HG02642 (cell line): ENCODE measurements at regions not wholly inside any gene's neighbourhood (a gene's known extent, or its start where the extent isn't known, plus 50 kb on each side); places are given as distances from the start of the nearest gene placed in this dataset.
"Not testable (repeated sequence)": the region's sequence is repeated elsewhere in the genome, so short reads cannot be mapped to it uniquely, and the experiment has no call there.

ENCODE experiments used
- ATAC-seq: cut with Tn5 transposase; IDR thresholded peaks from one replicate; pipeline ENCODE4 v1.9.1; 2021; ENCODE audit warnings: mild to moderate bottlenecking; ENCODE audit not compliant: unreplicated experiment, poor library complexity

DNA sequence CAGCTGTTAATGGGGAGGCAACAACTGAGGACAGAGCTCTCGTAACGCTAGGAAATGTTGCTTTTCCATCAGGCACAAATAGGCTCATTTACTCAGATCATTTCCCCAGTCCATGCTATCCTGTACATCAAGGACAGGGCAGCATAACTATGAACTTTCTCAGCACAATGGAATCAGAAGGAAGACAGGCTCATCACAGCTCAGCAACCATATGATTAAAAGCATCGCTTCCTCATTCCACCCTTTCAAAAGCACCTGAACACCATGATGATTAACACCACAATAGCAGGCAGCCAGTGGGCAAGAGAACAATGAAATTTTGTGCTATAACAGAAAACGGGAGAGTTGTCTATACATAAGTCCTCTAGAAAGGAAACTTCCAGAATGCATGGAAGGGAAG, 297.8 kb downstream of the ZNF674 start:
- ATAC-seq: no peak

DNA sequence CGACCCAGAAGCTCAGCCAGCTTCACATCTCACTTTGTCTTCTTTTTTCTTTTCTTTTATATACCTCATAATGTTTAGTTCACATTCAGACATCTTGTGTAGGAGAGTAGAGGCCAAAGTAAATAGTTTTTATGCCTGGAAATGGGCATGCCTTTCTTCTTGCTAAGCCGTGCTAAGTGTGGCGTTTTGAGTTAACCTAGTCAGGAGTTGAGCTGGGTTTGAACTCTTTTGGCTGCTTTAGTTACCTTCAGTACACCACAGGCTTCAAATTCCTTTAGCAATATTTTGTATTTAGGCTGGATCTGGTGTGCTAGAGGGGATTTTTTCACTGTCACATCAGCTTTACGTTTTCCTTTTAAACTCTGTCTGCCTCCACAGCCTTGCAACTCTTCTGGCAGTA, 300.8 kb downstream of the ZNF674 start:
- ATAC-seq: no peak

DNA sequence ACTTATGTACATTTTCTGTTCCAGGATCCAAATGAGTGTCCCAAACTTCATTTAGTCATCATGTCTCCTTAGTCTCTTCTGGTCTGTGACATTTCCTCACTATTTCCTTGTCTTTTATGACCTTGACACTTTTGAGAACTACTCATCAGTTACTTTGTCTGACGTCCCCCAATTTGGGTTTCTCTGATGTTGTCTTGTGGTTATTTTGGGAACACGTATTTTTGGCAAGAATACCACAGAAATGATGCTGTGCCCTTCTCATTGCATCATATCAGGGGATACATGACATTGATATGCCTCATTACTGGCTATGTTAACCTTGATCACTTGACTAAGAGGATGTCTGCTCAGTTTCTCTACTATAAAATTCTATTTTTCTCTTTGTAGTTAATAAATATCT, 308.8 kb downstream of the ZNF674 start:
- no peak for ATAC-seq

DNA sequence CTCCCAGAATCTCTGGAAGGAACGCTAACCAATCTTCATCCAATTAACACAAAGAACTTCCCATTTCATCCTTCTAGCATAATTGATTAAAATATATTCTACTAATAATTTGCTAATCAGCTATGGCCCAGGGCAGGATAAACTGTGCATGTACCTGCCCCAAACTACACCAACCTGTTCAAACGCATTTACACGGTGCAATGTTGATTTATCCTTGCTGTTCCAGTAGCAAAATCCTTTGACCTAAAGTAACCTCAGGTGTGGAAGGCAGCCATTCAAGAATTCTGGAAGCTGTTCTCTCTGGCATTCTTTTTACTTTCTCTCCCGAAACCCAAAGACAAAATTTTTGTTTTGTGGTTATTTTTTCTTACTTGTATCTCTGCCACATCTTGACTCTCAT, 309.4 kb downstream of the ZNF674 start:
- no peak for ATAC-seq

DNA sequence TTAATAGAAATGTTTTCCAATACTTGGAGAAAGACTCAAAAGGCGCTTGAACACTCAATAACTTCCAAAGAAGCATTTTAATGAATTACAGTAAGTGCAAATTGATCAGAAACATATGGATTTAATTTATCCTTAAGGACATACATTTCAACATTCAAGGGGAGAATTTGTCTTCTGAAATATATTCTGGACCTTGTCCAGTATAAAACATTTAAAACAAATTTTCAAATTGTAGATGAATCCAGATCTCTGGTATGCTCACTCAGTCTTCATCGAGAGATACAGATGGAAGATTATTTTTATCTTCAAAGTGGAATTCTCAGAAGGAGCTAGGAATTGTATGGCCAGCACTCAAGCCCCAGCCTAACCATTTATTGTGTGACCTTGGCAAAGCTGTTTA, 310.4 kb downstream of the ZNF674 start:
- no peak for ATAC-seq

DNA sequence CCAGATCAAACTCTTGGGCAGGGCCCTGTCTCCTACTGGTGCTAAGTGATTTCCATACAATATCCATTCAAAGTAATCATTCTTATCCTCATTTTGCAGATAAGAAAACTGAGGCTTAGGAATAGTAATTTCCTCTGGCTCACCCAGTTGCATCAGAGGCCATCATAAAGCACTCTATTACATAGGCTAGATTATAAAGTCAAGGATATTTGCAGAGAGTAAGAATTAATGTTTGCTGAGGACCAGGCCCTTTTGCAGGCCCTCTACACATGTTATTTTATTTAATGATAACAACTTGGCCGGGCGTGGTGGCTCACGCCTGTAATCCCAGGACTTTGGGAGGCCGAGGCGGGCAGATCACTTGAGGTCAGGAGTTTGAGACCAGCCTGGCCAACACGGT, 316.8 kb downstream of the ZNF674 start:
- ATAC-seq: no peak

DNA sequence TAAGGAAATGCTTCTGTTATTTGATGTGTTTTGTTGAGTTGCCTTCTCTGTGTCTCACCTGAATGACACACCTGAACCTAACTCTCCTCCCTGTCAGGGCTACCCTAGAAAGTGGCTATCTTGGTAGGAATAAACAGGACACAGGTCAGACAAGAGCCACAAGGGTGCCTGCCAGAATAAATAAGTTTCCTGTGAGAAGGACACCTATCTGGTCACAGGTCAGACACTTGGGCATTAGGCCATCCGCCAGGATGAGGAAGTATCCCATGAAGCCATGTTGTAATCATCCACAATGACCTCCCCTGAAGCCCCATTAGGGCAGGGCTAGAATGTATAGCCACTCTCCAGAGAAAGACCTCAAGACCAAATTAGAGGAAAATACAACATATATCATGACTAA, 318.8 kb downstream of the ZNF674 start:
- no peak for ATAC-seq

DNA sequence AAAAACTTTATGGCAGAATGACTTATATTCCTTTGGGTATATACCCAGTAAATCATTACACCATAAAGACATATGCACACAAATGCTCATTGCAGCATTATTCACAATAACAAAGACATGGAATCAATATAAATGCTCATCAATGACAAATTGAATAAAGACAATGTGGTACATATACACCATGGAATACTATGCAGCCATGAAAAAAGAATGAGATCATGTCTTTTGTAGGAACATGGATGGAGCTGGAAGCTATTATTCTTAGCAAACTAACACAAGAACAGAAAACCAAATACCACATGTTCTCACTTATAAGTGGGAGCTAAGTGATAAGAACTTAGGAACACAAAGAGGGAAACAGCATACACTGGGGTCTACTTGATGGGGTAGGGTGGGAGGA, 321.7 kb downstream of the ZNF674 start:
- not testable (repeated sequence) for ATAC-seq

DNA sequence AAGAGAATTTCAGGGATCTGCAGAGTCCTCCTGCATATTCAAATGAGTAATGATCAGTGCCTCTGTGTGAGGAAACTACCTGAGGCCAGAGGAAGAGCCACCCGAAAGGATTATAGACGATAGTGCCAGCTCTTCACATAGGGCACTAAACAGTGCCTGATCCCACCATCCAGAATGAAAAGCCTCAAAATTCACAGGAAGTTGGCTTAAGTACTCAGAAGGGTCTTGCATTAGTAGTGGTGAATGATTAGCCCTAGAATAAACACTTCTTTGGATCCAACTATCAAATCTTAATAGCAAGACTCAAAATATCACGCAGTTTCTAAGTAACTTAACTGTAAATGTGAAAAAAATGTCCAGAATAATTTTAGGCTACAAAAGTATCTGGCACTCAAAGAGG, 324.4 kb downstream of the ZNF674 start:
- ATAC-seq: no peak

DNA sequence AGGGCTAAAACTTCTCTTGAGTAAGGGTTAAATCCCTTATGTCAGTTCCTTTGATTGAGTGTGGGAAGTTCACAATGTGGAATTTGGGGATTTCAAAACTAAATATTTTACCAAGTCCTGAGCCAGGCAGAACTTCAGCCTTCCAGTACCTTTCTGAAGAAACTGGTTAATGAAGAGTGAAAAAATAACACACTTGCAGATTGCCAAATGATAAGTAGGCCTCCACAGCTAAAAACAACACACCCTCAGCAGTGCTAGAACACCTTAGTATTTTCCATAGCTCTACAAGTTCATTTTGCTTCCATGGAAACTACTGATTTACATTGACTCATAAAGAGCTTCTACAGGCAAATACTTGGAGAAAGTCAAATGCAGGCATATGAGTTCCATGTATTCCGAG, 326.8 kb downstream of the ZNF674 start:
- ATAC-seq: no peak

DNA sequence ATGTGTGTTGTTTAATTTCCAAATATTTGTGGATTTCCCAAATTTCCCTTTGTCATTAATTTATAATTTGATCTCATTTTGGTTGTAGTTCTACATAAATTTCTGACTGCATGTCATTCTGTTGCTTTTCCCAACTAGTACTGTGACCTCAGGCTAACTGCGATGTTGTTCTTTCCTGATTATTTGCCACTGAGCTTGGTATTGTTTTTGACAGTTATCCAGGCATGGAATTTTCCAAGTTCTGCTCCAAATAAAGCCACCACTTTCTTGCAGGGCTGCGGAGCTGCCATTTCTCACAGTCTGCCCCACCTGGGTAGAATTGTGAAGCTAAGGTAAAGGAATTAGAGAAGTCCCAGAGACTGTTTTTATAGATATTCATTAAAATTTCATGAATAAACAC, 328.8 kb downstream of the ZNF674 start:
- no peak for ATAC-seq

DNA sequence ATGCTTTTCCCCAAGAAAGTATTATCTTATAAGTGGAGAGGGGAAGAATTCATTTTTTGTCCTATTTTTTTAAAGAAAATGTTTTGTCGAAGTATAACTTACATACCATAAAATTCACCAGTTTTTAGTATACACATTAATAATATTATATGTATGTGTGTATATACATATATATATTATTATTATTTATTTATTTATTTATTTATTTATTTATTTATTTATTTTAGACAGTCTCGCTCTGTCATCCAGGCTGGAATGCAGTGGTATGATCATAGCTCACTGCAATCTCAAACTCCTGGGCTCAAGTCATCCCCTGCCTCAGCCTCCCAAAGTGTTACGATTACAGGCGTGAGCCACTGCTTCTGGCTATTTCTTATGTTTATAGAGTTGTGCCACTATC, 334.1 kb downstream of the ZNF674 start:
- no peak for ATAC-seq

DNA sequence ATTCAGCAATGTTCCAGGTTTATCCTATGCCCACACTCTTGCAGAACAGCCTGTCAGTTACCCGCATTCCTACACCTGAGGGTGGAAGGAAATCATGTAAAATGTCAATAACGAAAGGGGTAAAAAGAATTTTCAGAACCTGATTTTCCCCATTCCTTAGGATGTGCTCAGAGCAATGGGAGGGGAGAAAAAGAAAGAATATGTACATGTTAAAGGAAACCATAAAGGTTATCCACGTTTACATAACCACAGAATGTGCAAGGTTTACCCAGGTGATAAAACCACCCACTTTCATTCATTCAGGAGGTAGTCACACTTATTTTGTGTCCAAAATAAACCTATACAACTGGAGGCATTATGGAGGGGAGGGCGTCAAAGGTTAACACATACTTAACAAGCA, 335.5 kb downstream of the ZNF674 start:
- ATAC-seq: no peak

DNA sequence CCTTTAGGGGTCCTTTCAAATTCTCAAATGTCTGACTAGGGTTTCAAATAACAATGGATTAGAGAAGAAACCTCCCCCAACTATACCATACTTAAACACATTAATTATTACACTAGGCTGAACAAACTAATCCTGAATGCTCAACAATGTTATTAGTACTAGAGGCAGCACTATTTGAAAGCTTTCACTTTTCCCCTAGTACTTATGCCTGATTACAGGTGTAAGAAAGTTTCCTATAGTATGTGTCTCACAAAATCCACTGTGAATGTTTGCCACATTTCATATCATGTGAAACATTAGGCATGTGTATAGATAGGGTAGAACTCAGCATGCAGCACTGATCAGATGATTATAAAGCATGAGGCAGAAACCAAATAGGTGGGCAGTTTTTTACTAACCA, 336.2 kb downstream of the ZNF674 start:
- ATAC-seq: no peak

DNA sequence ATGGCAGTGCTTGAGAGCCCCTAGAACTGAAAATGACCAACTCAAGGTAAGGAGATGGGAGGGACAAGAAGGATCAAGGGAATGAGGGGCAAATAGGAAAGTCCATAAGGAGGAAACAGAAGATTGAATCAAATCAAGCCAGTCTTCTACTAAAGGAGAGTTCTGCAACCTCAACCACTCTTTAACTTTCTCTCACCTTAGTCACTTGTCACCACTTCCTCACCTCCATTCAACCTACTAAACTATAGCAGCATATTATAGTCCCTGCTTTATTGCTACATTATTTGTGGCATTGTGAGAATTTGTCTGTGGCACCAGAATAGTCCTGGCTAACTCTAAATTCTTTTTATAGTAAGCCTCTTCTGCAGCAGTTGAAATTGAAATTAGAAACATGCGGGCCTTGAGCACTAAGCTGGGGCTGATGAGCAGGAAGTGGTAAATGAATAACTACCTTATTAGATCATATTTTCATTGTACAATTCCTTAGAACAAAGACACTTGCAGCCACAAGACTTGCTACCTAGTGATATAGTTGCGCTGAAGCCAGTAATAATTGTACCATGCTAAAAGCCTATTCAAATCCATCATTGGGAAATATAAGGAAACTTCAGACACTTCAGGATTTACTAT, 336.9 kb downstream of the ZNF674 start:
- no peak for ATAC-seq

DNA sequence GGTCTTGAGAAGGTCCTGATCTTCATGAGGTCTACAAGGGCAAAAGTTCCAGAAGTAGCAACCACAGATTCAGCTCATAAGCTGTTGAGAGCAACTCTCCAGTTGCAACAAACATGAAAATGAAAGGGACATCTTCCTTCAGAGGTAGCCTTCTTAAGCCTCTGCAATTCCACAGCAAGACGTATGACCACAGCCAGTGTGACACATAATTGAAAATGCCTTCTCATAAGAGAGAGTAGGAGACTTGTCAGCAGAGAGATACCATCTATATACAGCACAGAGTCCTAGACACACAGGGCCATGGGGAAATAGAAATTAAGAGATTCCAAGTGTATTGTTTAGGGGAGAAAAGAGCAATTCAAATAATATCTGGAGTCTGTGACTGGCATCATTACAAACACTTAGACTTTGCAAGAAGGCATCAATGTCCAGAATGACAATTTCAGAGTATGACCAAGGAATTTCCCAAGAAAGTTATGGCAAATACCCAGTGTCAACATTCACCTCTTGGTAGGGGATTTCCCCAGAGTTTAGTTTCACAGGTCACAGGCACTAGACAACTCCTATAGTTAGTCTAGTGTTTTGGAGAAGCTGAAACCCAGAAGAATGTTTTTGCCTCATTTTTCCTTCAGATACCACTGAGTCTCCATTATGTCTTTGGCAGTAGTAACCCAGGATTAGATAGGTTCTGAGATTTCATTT, 340.3 kb downstream of the ZNF674 start:
- no peak for ATAC-seq

DNA sequence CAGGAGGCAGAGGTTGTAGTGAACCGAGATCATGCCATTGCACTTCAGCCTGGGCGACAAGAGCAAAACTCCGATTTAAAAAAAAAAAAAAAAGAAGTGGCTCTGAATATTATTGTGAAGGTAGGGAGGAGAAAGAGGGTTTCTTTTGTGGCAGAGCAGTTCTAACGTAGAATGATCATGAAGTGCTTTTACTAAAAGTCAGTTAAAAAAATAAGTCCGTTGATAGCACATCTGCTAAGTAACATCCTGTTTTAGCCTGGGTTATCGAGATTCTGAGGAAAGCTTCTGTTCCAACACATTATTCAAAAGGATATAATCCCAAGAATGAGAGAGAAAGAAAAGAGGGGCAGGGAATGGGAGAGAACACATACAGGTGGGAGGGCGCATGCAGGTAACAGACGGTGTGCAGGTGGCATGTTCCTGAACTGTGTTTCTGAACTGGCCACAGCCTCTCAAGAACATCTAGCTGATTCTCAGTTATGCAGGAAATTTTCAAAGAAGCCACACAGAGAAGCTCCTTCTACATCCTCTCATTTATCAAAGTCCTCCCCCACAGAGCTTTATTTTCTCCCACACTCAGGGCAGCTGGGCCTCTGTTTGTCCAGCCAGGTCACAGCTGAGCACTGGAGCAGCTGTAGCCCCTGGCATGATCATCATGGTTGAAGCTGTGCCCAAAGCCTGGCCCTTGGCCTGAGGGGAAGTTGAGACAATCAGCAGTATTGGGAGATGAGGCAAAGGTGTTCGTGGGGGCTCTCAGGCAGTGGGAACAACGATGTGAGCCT, 342.3 kb downstream of the ZNF674 start:
- ATAC-seq: no peak

DNA sequence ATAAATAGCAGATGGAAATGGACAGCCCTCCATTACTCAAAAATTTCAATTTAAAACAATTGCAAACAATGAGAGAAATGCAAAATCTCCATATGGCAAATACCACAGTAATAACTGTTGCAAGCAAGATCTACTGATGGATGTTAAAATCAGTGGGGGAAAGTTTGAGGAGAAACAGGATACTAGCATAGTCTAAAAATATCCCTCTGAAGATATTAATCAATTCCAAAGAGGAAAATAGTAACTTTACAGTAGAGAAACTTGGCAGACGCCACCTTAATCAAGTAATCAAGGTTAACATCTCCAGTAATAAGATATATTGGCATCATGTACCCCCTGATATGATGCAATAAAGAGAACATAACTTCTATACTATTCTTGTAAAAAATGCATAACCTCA, 344.8 kb downstream of the ZNF674 start:
- ATAC-seq: no peak

DNA sequence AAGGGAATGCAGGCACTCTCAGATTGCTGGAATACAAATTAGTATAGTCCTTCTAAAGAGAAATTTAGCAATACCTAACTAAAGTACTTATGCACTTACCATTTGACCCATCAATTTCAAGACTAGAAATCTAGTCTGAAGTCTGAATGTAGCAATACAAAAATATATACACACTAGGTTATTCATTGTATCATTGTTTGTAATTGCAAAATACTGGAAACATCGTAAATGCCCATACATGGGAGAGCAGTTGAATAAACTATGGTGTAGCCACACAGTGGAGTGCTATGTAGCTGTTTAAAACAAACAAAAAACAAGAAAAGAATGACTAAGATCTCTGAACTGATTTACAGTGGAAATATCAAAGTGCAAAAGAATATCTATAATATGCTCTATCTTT, 346.4 kb downstream of the ZNF674 start:
- no peak for ATAC-seq

DNA sequence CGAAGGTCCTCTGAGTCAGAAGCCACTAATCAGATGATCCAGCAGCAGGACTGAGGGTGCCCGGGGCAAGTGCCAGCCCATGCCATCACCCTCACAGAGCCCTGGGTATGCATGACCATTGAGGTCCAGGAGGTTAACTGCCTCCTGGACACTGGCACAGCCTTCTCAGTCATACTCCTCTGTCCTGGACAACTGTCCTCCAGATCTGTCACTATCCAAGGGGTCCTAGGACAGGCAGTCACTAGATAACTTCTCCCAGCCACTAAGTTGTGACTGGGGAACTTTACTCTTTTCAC, 358.5 kb downstream of the ZNF674 start:
- not testable (repeated sequence) for ATAC-seq

DNA sequence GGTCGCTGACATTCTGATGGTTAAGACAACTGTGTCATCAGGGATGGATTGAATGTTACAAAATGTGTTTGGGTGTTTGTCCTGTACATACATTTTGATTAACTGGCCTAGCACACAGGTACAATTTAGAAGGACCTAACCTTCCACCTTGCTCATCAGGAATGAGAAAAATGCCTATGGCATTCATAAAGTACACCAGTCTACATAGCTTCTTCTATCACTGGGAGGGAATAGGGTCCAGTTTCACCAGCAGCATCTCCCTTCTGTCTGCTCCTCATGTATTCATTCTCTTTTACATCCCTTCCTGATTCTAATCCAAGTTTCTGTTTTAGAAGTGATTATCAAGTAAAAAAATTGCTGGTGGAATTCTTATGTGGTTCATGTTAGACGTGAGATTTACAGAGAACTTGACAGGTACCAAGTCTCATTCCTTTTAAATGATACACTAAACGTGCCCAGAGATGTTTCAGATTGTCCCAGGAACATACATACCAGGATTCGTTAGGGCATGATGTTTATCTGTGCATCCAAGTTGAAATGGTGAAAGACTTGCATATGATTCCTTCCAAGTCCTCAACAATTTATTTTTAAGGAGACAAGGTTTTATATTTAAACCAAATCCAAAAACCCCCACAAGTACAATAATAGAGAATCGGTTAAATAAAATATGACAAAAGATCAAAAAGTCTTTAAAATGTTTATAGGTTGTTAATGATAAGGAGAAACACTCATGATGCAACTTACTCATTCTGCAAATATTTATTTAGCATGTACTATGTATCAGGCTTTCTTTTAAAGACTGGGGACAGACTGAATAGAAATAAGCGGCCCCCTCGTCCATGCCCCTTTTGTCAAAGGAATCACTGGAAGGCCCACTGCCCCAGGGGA, 359.1 kb downstream of the ZNF674 start:
- ATAC-seq: no peak
